NCI-H446 (cell line): ENCODE measurements at regions not wholly inside any gene's neighbourhood (a gene's known extent, or its start where the extent isn't known, plus 50 kb on each side); places are given as distances from the start of the nearest gene placed in this dataset.
"Not testable (repeated sequence)": the region's sequence is repeated elsewhere in the genome, so short reads cannot be mapped to it uniquely, and the experiment has no call there.

Source experiments
- DNase-seq, 2 experiments: peaks; one replicate each; lab custom pipeline; 2025; lab: John Stamatoyannopoulos, UW

DNA sequence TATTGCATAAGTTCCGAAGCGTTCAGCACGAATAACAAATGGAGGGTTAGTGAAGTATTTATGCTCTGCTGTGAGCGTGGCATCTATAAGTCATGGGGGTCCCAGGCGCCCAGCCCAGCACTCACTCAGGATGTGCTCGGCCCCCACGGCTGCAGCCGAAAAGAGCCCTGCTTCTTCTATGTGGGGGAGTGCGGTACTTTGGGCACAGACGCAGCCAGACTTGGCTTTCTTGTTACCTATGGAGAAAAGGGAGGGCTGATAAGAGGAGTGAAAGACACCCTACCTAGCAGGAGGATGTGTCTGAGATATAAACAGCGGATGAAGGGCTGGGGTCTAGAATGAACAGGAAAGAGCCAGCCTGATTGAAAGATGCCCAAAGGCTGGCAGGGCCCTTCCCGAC, 51.4 kb downstream of the MRPL36 start:
- DNase-seq = no peak

DNA sequence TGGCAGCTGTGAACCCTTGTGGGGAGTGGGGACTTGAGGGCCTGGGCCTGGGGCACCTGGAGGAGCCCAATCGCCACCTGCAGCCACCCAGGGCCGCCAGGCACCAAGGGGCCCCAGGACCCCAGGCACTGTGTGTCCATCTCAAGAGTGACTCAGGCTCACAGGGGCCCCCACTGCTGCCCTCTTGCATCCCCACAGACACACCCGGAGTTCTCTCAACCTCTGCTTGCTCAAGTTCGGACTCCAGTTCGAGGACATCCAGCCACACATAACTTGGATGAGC, 51.9 kb downstream of the MRPL36 start:
- DNase-seq = no peak

- DNase-seq = no peak
Measured at GRCh38 chr5:1747079-1747802, 52.4 kb downstream of the MRPL36 start.

DNA sequence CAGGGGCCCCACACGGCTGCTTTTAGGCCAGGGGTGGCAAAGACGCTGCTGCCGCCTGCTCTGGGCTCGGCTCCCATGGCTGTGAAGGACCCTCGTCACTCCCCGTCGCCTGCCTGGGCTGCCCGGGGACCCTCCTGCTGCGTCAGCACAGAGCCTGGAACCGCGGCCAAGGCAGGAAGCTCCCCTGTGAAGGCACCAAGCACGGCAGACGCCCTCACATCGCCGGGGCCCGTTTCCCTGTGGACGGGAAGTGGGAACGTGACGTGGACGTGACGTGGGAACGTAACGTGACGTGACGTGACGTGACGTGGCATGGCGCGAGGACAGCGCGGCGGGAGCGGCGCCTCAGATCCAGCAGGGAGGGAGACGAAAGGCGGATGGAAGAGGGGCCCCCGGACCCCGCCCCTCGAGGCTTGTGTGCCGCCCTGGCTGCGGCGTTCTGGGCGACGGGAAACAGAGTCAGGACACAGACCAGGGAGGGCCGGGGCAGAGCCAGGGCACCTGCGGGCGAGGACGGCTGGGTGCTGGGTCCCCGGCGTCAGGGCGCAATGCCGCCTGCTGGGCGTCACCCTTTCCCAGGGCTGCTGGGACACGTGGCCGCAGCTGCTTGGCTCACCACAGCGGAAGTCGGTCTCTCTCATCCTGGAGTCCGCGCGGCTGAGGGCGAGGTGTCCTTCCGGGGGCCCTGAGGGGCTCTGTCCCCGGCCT, 53.1 kb downstream of the MRPL36 start:
- DNase-seq = peak in 1 of 2 experiments; percentile 49

- DNase-seq = no peak
Measured at GRCh38 chr5:1745796-1746370, 53.8 kb downstream of the MRPL36 start.

- DNase-seq = no peak
Measured at GRCh38 chr5:1745123-1745795, 54.4 kb downstream of the MRPL36 start.

DNA sequence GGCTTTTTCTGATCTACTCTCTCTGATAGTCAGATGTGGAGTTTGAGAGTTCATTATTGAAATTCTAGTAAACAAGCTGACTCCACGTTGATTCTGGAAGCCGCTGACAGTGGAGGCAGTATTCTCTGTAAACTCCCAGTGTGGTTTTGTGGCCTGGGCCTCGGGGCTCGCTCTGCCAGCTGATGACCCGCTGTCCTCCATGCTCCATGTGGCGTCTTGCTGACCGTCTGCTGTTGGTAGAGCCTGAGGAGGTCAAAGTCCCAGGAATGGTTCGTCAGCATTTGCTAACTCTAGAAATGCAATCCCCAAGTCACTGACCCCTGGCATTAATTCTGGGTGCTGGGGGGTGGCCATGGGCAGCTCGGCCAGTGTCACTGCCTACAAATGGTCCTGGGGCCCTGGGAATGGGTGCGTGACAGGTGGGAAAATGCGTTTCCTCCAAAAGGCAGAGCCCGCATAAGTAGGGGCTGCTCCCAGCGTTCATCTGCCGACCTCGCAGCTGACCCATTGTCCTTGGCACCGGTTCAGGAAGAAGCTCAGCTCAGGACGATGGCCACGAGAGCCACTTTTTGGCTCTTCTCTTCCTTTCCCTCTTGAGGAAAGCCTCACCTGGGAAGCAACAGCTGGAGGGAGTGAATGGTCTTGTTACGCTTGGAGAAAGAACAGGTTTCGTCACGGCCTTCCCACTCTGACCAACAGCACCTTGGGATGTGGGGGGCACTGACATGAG, 55.1 kb downstream of the MRPL36 start:
- DNase-seq = no peak

GRCh38 chr5:1743769-1744085, 55.9 kb downstream of the MRPL36 start:
- DNase-seq = no peak

- DNase-seq = no peak
Measured at GRCh38 chr5:1743061-1743768, 56.4 kb downstream of the MRPL36 start.

- peak in 1 of 2 experiments; percentile 51 for DNase-seq
Measured at GRCh38 chr5:1737790-1738405, 61.7 kb downstream of the MRPL36 start.

DNA sequence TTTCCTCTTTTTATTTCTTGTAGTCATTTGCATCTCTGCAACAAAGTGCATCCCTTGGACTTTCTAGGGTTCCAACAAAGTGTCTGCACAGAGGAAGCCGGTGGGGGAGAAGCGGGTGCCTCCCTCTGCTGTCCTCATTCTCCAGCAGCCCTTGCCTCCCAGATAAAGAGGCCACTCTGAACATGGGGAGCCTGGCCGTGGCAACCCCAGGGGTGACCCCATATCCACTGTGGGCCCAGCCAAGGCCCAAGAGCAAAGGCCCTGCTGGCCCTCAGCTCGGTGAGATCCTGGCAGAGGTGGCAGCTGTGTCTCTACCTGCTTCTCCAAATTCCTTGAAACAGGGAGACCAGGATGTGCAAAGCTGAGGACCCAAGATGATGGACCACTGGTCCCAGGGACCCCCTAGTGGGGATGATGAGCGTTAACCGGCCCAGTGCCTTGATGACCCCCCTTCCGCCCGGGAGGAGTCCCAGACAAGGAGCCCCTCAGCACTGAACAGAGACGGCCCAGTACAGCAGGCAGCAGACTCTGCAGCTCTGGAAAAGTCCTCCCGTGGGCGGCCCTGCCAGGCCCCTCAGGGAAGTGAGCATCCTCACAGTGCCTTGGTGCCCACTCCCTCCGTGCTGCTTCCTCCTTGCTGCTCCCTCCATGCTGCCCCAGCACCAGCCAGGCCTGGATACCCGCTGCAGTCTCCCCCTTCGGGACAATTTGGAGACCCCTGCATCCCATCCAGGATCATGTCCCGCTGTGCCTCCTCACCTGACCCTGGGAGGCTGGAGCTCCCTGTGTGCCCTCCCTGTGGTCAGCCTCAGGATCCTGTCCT, 62.5 kb downstream of the MRPL36 start:
- no peak for DNase-seq

GRCh38 chr5:1736065-1736464, 63.6 kb downstream of the MRPL36 start:
- no peak for DNase-seq

DNA sequence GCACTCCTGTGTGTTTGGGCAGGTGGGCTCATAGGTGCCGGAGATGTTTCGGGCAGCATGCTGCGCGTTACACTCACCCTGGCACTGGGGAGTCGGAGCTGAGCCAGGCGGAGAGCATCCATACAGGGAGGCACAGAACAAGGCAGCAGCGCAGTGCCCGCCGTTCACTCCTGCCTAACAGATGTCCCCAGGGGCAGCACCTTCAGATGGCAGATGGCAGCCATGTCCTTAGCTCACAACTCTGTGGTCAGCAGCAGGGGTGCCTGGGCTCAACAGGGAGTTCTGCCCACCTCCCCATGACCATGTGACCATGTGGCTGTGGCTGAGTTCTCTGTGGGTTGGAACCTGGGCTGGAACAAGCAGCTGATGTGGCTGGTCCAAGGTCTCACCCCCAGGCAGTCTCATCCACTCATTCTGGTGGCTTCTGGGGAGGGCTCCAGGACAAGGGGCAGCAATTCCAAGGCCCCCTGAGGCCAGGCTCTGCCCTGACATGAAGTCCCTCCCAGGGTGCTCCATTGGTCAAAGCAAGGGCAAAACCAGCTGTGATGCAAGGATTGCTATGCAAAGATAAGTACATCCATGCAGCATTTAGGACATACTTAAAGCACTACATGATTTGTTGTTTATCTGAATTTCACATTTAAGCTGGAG, 64.2 kb downstream of the MRPL36 start:
- DNase-seq = no peak

GRCh38 chr5:1734908-1735289, 64.7 kb downstream of the MRPL36 start:
- DNase-seq = no peak

GRCh38 chr5:1734271-1734907, 65.2 kb downstream of the MRPL36 start:
- DNase-seq = no peak

- DNase-seq = no peak
Measured at GRCh38 chr5:1733369-1733768, 66.3 kb downstream of the MRPL36 start.

DNA sequence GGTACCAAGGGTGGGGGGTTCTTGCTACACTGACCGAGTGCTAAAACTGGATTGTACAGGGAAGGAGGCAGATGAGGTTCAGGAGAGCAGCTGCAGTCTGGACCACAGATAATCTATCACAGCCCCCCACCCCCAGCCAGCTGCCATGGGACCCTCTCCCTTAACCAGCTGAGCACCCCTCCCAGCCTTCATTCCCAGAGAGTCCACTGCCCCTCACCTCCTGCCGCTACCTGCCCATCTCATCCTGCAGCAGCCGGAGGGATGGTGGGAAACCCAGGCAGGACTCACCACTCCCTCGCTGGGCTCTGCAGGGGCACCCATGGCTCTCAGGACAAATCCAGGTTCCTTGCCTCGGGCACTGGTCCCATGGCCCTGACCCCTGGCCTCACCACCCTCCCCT, 66.7 kb downstream of the MRPL36 start:
- no peak for DNase-seq

DNA sequence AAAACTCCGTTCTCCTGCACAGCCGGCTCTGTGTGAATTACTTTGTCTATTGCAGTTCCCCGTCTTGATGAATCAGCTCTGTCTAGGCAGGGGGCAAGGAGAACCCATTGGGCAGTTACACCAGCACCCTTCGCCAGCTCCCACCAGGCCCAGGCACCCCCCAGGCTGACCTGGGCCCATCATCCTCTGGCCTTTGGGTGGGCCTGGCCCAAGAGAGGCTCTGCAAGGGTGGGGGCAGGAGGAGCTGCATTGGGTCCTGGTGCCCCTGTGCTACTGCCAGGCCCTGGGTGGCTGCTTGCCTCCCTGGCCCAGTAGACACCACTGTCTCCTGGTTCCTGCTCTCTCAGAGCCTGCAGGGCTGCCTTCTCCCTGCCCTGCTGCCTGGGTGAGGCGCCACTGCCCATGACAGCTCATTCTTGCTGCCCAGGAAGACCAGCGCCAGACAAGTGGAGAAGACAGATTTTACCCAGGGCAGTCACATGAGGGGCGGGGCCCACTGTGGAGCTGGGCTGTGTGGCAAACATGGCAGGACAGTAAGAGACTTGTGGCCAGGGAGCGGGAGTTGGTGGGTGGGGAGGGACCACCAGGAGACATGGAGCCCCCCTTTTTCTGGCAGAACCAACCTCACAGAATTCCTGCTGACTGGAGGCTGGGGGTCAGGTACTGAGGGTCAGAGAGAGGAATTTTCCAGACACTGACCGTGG, 67.2 kb downstream of the MRPL36 start:
- DNase-seq = no peak

GRCh38 chr5:1731855-1732237, 67.8 kb downstream of the MRPL36 start:
- not testable (repeated sequence) for DNase-seq
